Panc1 (cell line): ENCODE measurements at regions not wholly inside any gene's neighbourhood (a gene's known extent, or its start where the extent isn't known, plus 50 kb on each side); places are given as distances from the start of the nearest gene placed in this dataset.

Experiments
- SIN3A ChIP-seq: IDR thresholded peaks from 2 replicates; pipeline ENCODE4 v1.6.1; 2012; ENCODE audit warnings: low read depth, mild to moderate bottlenecking, low read length, moderate library complexity, borderline replicate concordance; ENCODE audit not compliant: insufficient read depth
- TF ChIP-seq, protein P1 (sequence below): fragments of 450-650 bp; IDR thresholded peaks from 2 replicates; pipeline ENCODE4 v1.5.1; 2017; ENCODE audit warnings: mild to moderate bottlenecking
- TF ChIP-seq, protein P2 (sequence below), 2 experiments: IDR thresholded peaks; 2 replicates each; pipeline ENCODE4 v1.6.1; 2011 to 2012; ENCODE audit warnings: low read depth in 2 of 2, control low read depth in 1 of 2, low read length in 1 of 2, mild to moderate bottlenecking in 1 of 2, moderate library complexity in 1 of 2; ENCODE audit not compliant: insufficient read depth in 1 of 2

DNA sequence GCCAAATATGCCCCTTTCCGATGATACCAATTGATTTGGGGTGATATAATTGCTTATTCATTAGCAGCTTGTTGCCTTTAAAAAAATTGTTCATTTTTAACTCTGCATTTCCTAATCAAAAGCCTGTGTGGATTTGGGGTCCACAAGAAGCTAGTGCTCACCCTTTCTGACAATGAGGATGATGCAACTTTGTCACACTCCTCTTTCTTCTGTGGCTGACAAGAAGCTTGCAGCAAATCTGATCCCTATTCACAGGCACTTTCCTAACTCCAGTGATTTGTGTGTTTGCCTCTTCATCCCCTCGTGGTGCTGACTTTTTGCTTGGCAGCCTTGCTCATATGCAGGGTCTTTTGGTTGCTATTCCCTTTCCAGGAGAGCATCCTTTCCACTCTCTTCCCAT, 182.7 kb upstream of the LDB2 start:
- TF ChIP-seq, protein P1, sequence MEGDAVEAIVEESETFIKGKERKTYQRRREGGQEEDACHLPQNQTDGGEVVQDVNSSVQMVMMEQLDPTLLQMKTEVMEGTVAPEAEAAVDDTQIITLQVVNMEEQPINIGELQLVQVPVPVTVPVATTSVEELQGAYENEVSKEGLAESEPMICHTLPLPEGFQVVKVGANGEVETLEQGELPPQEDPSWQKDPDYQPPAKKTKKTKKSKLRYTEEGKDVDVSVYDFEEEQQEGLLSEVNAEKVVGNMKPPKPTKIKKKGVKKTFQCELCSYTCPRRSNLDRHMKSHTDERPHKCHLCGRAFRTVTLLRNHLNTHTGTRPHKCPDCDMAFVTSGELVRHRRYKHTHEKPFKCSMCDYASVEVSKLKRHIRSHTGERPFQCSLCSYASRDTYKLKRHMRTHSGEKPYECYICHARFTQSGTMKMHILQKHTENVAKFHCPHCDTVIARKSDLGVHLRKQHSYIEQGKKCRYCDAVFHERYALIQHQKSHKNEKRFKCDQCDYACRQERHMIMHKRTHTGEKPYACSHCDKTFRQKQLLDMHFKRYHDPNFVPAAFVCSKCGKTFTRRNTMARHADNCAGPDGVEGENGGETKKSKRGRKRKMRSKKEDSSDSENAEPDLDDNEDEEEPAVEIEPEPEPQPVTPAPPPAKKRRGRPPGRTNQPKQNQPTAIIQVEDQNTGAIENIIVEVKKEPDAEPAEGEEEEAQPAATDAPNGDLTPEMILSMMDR: no peak
- TF ChIP-seq SIN3A: no peak
- TF ChIP-seq, protein P2, sequence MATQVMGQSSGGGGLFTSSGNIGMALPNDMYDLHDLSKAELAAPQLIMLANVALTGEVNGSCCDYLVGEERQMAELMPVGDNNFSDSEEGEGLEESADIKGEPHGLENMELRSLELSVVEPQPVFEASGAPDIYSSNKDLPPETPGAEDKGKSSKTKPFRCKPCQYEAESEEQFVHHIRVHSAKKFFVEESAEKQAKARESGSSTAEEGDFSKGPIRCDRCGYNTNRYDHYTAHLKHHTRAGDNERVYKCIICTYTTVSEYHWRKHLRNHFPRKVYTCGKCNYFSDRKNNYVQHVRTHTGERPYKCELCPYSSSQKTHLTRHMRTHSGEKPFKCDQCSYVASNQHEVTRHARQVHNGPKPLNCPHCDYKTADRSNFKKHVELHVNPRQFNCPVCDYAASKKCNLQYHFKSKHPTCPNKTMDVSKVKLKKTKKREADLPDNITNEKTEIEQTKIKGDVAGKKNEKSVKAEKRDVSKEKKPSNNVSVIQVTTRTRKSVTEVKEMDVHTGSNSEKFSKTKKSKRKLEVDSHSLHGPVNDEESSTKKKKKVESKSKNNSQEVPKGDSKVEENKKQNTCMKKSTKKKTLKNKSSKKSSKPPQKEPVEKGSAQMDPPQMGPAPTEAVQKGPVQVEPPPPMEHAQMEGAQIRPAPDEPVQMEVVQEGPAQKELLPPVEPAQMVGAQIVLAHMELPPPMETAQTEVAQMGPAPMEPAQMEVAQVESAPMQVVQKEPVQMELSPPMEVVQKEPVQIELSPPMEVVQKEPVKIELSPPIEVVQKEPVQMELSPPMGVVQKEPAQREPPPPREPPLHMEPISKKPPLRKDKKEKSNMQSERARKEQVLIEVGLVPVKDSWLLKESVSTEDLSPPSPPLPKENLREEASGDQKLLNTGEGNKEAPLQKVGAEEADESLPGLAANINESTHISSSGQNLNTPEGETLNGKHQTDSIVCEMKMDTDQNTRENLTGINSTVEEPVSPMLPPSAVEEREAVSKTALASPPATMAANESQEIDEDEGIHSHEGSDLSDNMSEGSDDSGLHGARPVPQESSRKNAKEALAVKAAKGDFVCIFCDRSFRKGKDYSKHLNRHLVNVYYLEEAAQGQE (IDR thresholded peaks at IDR 0.05; ENCODE audit: insufficient read depth in 1 of 2, low read depth in 2 of 2, low read length in 1 of 2): no peak
